HG03442 (cell line): ENCODE measurements at regions not wholly inside any gene's neighbourhood (a gene's known extent, or its start where the extent isn't known, plus 50 kb on each side); places are given as distances from the start of the nearest gene placed in this dataset.

Source experiments
- ATAC-seq: cut with Tn5 transposase; IDR thresholded peaks from one replicate; pipeline ENCODE4 v1.9.1; 2021; ENCODE audit warnings: mild to moderate bottlenecking, moderate library complexity; ENCODE audit not compliant: unreplicated experiment

GRCh38 chr13:62704875-62705274, 1289.2 kb upstream of the PCDH20 start:
- no peak for ATAC-seq

- ATAC-seq: no peak
Measured at GRCh38 chr13:62702502-62702901, 1286.9 kb upstream of the PCDH20 start.

- no peak for ATAC-seq
Measured at GRCh38 chr13:62697701-62698100, 1282.1 kb upstream of the PCDH20 start.

- no peak for ATAC-seq
Measured at GRCh38 chr13:62696490-62696889, 1280.8 kb upstream of the PCDH20 start.

GRCh38 chr13:62687732-62688131, 1272.1 kb upstream of the PCDH20 start:
- no peak for ATAC-seq

- ATAC-seq: no peak
Measured at GRCh38 chr13:62684359-62684758, 1268.7 kb upstream of the PCDH20 start.

- no peak for ATAC-seq
Measured at GRCh38 chr13:62682788-62683187, 1267.1 kb upstream of the PCDH20 start.

- ATAC-seq: no peak
Measured at GRCh38 chr13:62678039-62678438, 1262.4 kb upstream of the PCDH20 start.

GRCh38 chr13:62663767-62664166, 1248.1 kb upstream of the PCDH20 start:
- no peak for ATAC-seq

- ATAC-seq: no peak
Measured at GRCh38 chr13:62659365-62659764, 1243.7 kb upstream of the PCDH20 start.

GRCh38 chr13:62653371-62653770, 1237.7 kb upstream of the PCDH20 start:
- no peak for ATAC-seq

- peak; percentile 60 for ATAC-seq
Measured at GRCh38 chr13:62643799-62644524, 1228.3 kb upstream of the PCDH20 start.

- peak; percentile 54 for ATAC-seq
Measured at GRCh38 chr13:62643007-62643483, 1227.4 kb upstream of the PCDH20 start.

- no peak for ATAC-seq
Measured at GRCh38 chr13:62635161-62635560, 1219.5 kb upstream of the PCDH20 start.

- no peak for ATAC-seq
Measured at GRCh38 chr13:62633448-62633847, 1217.8 kb upstream of the PCDH20 start.

- no peak for ATAC-seq
Measured at GRCh38 chr13:62631619-62632018, 1216.0 kb upstream of the PCDH20 start.

- no peak for ATAC-seq
Measured at GRCh38 chr13:62631124-62631523, 1215.5 kb upstream of the PCDH20 start.

GRCh38 chr13:62629618-62630017, 1214.0 kb upstream of the PCDH20 start:
- no peak for ATAC-seq

- ATAC-seq: no peak
Measured at GRCh38 chr13:62627226-62627625, 1211.6 kb upstream of the PCDH20 start.

GRCh38 chr13:62626771-62627170, 1211.1 kb upstream of the PCDH20 start:
- no peak for ATAC-seq

- ATAC-seq: no peak
Measured at GRCh38 chr13:62625214-62625881, 1209.7 kb upstream of the PCDH20 start.

- no peak for ATAC-seq
Measured at GRCh38 chr13:62613819-62614218, 1198.2 kb upstream of the PCDH20 start.
